GM18499 (cell line): ENCODE measurements at regions not wholly inside any gene's neighbourhood (a gene's known extent, or its start where the extent isn't known, plus 50 kb on each side); places are given as distances from the start of the nearest gene placed in this dataset.

Experiments used
- ATAC-seq: cut with Tn5 transposase; IDR thresholded peaks from one replicate; pipeline ENCODE4 v1.9.1; 2021; ENCODE audit warnings: moderate number of reproducible peaks; ENCODE audit not compliant: insufficient read depth, unreplicated experiment

- ATAC-seq = no peak
Measured at GRCh38 chr15:46366360-46367007, 731.7 kb downstream of the SQOR start.

- no peak for ATAC-seq
Measured at GRCh38 chr15:46383978-46384377, 749.1 kb downstream of the SQOR start.

- no peak for ATAC-seq
Measured at GRCh38 chr15:46386356-46386755, 751.5 kb downstream of the SQOR start.

- no peak for ATAC-seq
Measured at GRCh38 chr15:46389739-46390138, 754.9 kb downstream of the SQOR start.

- ATAC-seq = no peak
Measured at GRCh38 chr15:46394463-46394862, 759.6 kb downstream of the SQOR start.

- no peak for ATAC-seq
Measured at GRCh38 chr15:46408312-46408711, 773.5 kb downstream of the SQOR start.

GRCh38 chr15:46409841-46410301 is 775.0 kb downstream of the SQOR start:
- no peak for ATAC-seq

GRCh38 chr15:46410705-46411104 is 775.9 kb downstream of the SQOR start:
- ATAC-seq = no peak

- no peak for ATAC-seq
Measured at GRCh38 chr15:46411900-46412299, 777.1 kb downstream of the SQOR start.

- ATAC-seq = no peak
Measured at GRCh38 chr15:46413799-46414198, 779.0 kb downstream of the SQOR start.

- ATAC-seq = no peak
Measured at GRCh38 chr15:46416544-46416943, 781.7 kb downstream of the SQOR start.

GRCh38 chr15:46420990-46421389 is 786.2 kb downstream of the SQOR start:
- no peak for ATAC-seq

- no peak for ATAC-seq
Measured at GRCh38 chr15:46441294-46442062, 806.6 kb downstream of the SQOR start.

GRCh38 chr15:46442184-46442583 is 807.4 kb downstream of the SQOR start:
- no peak for ATAC-seq

GRCh38 chr15:46442901-46443590 is 808.2 kb downstream of the SQOR start:
- ATAC-seq = no peak

GRCh38 chr15:46450112-46450809 is 815.4 kb downstream of the SQOR start:
- no peak for ATAC-seq

- ATAC-seq = no peak
Measured at GRCh38 chr15:46450810-46451182, 816.0 kb downstream of the SQOR start.

- no peak for ATAC-seq
Measured at GRCh38 chr15:46452297-46452820, 817.5 kb downstream of the SQOR start.

- ATAC-seq = no peak
Measured at GRCh38 chr15:46456456-46456855, 821.6 kb downstream of the SQOR start.

- ATAC-seq = no peak
Measured at GRCh38 chr15:46460431-46461094, 825.7 kb downstream of the SQOR start.
